Hindlimb muscle (tissue), 1 donor: ENCODE measurements at regions not wholly inside any gene's neighbourhood (a gene's known extent, or its start where the extent isn't known, plus 50 kb on each side); places are given as distances from the start of the nearest gene placed in this dataset.
"Not testable (repeated sequence)": the region's sequence is repeated elsewhere in the genome, so short reads cannot be mapped to it uniquely, and the experiment has no call there.

Source experiments
- DNase-seq: peaks from one replicate; pipeline ENCODE4 v3.0.0-alpha.2; 2013

- no peak for DNase-seq
Measured at GRCh38 chr2:175330195-175330594, 148.7 kb upstream of the ATP5MC3 start.

- no peak for DNase-seq
Measured at GRCh38 chr2:175326801-175327200, 145.3 kb upstream of the ATP5MC3 start.

- DNase-seq: not testable (repeated sequence)
Measured at GRCh38 chr2:175326164-175326563, 144.7 kb upstream of the ATP5MC3 start.

GRCh38 chr2:175323162-175323561 is 141.7 kb upstream of the ATP5MC3 start:
- DNase-seq: no peak

GRCh38 chr2:175318542-175318941 is 137.0 kb upstream of the ATP5MC3 start:
- DNase-seq: no peak

GRCh38 chr2:175317751-175318150 is 136.2 kb upstream of the ATP5MC3 start:
- DNase-seq: no peak

GRCh38 chr2:175312137-175312536 is 130.6 kb upstream of the ATP5MC3 start:
- no peak for DNase-seq

GRCh38 chr2:175310813-175311504 is 129.4 kb upstream of the ATP5MC3 start:
- no peak for DNase-seq

- DNase-seq: no peak
Measured at GRCh38 chr2:175309799-175310198, 128.3 kb upstream of the ATP5MC3 start.

- no peak for DNase-seq
Measured at GRCh38 chr2:175308005-175308404, 126.5 kb upstream of the ATP5MC3 start.

GRCh38 chr2:175304541-175304940 is 123.0 kb upstream of the ATP5MC3 start:
- DNase-seq: no peak

GRCh38 chr2:175293776-175294175 is 112.3 kb upstream of the ATP5MC3 start:
- no peak for DNase-seq

- no peak for DNase-seq
Measured at GRCh38 chr2:175293195-175293594, 111.7 kb upstream of the ATP5MC3 start.

- DNase-seq: no peak
Measured at GRCh38 chr2:175282886-175283285, 101.4 kb upstream of the ATP5MC3 start.

GRCh38 chr2:175282300-175282699 is 100.8 kb upstream of the ATP5MC3 start:
- DNase-seq: no peak

GRCh38 chr2:175277772-175278171 is 96.3 kb upstream of the ATP5MC3 start:
- DNase-seq: no peak

- DNase-seq: no peak
Measured at GRCh38 chr2:175275539-175275938, 94.0 kb upstream of the ATP5MC3 start.

GRCh38 chr2:175259164-175259563 is 77.7 kb upstream of the ATP5MC3 start:
- DNase-seq: no peak

- no peak for DNase-seq
Measured at GRCh38 chr2:175256806-175257585, 75.5 kb upstream of the ATP5MC3 start.

- DNase-seq: not testable (repeated sequence)
Measured at GRCh38 chr2:175256391-175256790, 74.9 kb upstream of the ATP5MC3 start.

GRCh38 chr2:175253871-175254270 is 72.4 kb upstream of the ATP5MC3 start:
- DNase-seq: no peak

GRCh38 chr2:175251425-175252041 is 70.0 kb upstream of the ATP5MC3 start:
- peak; percentile 27 for DNase-seq

GRCh38 chr2:175247159-175247558 is 65.6 kb upstream of the ATP5MC3 start:
- DNase-seq: no peak

GRCh38 chr2:175244697-175245096 is 63.2 kb upstream of the ATP5MC3 start:
- DNase-seq: no peak
